Ammon's horn (tissue), 1 donor: ENCODE measurements at regions not wholly inside any gene's neighbourhood (a gene's known extent, or its start where the extent isn't known, plus 50 kb on each side); places are given as distances from the start of the nearest gene placed in this dataset.

Source experiments
- DNase-seq: peaks from one replicate; pipeline ENCODE4 v3.0.0-alpha.2; 2016; ENCODE audit warnings: low spot score

DNA sequence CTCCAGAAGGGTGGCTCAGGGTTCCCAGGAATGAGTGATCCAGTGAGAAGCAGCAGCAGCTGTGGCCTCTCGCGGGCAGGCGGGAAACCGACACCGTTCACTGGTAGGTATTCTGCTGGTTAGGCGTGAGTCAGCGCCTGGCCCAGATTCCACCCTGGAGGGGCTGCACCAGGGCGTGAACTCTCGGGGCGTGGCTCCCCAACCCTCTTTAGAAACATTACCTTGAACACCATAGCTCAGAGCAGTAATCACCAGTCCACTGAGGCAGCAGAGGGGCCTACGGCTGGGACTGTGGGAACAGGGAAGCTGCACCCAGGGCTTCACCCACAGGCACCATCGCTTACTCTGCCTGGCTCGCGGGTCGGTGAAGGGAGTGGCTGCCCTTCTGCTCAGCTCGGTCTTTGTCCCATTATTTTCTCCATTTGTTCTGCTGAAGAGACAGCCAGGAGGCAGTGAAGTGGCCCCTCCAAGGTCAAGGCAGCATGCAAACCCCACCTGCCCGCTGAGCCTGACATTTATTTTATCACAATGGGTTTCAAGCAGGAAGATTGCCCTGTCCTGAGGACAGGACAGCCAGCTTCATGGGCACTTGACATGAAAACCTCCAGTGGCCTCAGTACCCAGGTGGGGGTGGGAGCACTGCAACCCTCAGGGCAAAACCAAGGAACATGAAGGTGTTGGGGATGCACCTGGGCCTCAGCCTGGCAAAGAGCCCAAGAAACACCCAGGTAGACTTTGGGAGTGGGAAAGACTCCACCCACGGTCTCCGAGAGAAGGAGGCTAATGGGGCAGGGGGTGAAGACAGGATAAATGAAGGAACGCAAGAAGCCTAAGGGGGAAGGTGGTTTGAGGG lies 51.0 kb upstream of the CD93 start:
- no peak for DNase-seq

GRCh38 chr20:23135449-23136420 lies 49.6 kb upstream of the CD93 start:
- peak; percentile 38 for DNase-seq
